Left renal cortex interstitium (tissue), 4 donors: ENCODE measurements at regions not wholly inside any gene's neighbourhood (a gene's known extent, or its start where the extent isn't known, plus 50 kb on each side); places are given as distances from the start of the nearest gene placed in this dataset.

ENCODE experiments used
- DNase-seq, 4 donors: peaks; one replicate each; pipeline ENCODE4 v3.0.0-alpha.2; 2013; ENCODE audit warnings: low read depth in 4 of 4, low spot score in 2 of 4, missing footprints in 1 of 4

GRCh38 chr2:38430196-38430595 lies 53.1 kb upstream of the ATL2 start:
- no peak for DNase-seq

- DNase-seq: no peak
Observed at GRCh38 chr2:38427936-38428335, 50.9 kb upstream of the ATL2 start.

GRCh38 chr2:38427054-38427453 lies 50.0 kb upstream of the ATL2 start:
- no peak for DNase-seq
